ENCODE measurements at regions not wholly inside any gene's neighbourhood (a gene's known extent, or its start where the extent isn't known, plus 50 kb on each side); places are given as distances from the start of the nearest gene placed in this dataset.

DNA sequence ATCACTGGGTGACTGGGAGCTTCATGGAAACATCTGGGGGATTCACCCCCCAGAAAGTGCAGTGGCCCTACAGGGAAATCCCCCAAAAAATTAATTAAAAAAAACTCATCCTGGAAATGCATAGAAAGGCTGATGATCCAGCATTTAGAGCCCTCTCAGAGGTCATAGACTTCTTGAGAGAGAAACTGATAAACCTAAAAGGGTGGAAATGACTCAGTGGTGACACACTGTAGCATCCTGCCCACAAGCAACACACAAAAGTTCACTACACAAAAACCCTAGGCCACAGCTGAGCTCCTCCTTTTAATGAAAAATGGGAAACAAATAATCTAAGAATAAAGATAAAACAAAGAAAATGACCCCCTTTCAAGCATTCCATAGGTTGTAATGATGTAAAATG, 911.5 kb downstream of the GLUD2 start:
- no peak overlapping the region for H3K27ac ChIP-seq (ENCODE audit: low read depth, low read length)
- no peaks in the 10 kb centered on the region for H3K27me3 ChIP-seq (ENCODE audit: control insufficient read depth, low read length)

DNA sequence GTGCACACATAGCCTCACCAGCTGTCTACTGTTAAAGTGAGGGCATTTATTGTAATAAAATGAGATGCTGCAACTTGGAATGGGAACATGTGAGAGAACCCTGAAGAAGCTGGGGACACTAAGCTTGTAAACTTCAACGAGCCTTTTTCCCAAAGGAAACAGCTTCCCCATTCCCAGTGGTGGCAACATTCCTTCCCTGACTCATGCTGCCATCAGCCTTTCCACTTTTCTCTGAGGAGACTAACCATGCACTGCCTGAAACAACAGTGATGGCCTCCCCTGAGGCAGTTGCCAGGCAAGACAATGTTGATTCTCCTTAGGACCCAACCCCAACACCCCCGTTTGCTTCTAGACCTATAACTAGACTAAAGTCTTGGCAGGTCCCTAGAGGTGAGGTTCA, 928.3 kb downstream of the GLUD2 start:
- Histone ChIP-seq H4K20me1 (ENCODE audit: control insufficient read depth, insufficient read depth, low read depth, low read length) (no peaks in the 10 kb centered on the region), H3K9me2 (replicated peaks; ENCODE audit: control insufficient read depth, low read length) (no peaks in the 10 kb centered on the region), H3K27me3 (ENCODE audit: control insufficient read depth, low read length) (no peaks in the 10 kb centered on the region), H3F3A (ENCODE audit: control insufficient read depth, insufficient read depth) (no peaks in the 10 kb centered on the region), H3K4me2 (ENCODE audit: low read length) (no peak overlapping the region), H3K4me1 (ENCODE audit: control insufficient read depth, low read length) (no peaks in the 10 kb centered on the region), H3K27ac (ENCODE audit: low read depth, low read length) (no peak overlapping the region), H3K4me3 (ENCODE audit: low read length) (no peak overlapping the region), H3K79me2 (ENCODE audit: control insufficient read depth, low read length) (no peaks in the 10 kb centered on the region), H3K36me3 (ENCODE audit: control insufficient read depth, low read length) (no peaks in the 10 kb centered on the region), H3K9me3 (ENCODE audit: control insufficient read depth, insufficient read depth, low read length) (no peaks in the 10 kb centered on the region)
- no peak for TF ChIP-seq EZH2phosphoT487 (IDR thresholded peaks at IDR 0.05; ENCODE audit: borderline replicate concordance, low read length)
- TF ChIP-seq, protein P1, sequence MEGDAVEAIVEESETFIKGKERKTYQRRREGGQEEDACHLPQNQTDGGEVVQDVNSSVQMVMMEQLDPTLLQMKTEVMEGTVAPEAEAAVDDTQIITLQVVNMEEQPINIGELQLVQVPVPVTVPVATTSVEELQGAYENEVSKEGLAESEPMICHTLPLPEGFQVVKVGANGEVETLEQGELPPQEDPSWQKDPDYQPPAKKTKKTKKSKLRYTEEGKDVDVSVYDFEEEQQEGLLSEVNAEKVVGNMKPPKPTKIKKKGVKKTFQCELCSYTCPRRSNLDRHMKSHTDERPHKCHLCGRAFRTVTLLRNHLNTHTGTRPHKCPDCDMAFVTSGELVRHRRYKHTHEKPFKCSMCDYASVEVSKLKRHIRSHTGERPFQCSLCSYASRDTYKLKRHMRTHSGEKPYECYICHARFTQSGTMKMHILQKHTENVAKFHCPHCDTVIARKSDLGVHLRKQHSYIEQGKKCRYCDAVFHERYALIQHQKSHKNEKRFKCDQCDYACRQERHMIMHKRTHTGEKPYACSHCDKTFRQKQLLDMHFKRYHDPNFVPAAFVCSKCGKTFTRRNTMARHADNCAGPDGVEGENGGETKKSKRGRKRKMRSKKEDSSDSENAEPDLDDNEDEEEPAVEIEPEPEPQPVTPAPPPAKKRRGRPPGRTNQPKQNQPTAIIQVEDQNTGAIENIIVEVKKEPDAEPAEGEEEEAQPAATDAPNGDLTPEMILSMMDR (IDR thresholded peaks at IDR 0.05; ENCODE audit: low read depth, low read length, poor library complexity, severe bottlenecking): no peak

More for the DNA sequence above, 911.5 kb downstream of the GLUD2 start:
- Histone ChIP-seq H3K4me1 (ENCODE audit: control insufficient read depth, low read length) (no peaks in the 10 kb centered on the region), H3K36me3 (ENCODE audit: control insufficient read depth, low read length) (no peaks in the 10 kb centered on the region), H3K9me3 (ENCODE audit: control insufficient read depth, insufficient read depth, low read length) (no peaks in the 10 kb centered on the region), H3K4me3 (ENCODE audit: low read length) (no peak overlapping the region), H3K4me2 (ENCODE audit: low read length) (no peak overlapping the region), H4K20me1 (ENCODE audit: control insufficient read depth, insufficient read depth, low read depth, low read length) (no peaks in the 10 kb centered on the region), H3K9me2 (replicated peaks; ENCODE audit: control insufficient read depth, low read length) (no peaks in the 10 kb centered on the region), H3K79me2 (ENCODE audit: control insufficient read depth, low read length) (no peaks in the 10 kb centered on the region), H3F3A (ENCODE audit: control insufficient read depth, insufficient read depth) (no peaks in the 10 kb centered on the region)
- TF ChIP-seq, protein P1 (IDR thresholded peaks at IDR 0.05; ENCODE audit: low read depth, low read length, poor library complexity, severe bottlenecking): no peak
- TF ChIP-seq EZH2phosphoT487 (IDR thresholded peaks at IDR 0.05; ENCODE audit: borderline replicate concordance, low read length): no peak

DNA sequence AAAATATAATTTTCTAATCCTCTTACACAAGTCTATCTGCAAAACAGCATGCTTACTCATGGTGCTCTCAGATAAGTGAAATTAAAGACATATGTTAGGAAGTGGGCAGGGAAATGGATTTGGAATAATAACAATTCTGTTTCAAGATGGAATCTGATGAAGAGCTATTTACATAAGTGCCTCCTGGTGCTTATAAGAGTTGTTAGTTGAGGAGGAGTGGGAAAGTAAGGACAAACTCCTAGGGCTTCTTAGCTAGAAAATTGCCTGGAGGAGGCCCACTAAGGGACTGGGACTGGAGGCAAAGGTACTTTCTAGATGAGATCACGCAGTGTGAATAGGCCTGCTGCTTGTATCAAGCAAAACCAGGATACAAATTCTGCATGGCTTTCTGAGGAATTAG, 939.8 kb downstream of the GLUD2 start:
- TF ChIP-seq EZH2phosphoT487 (IDR thresholded peaks at IDR 0.05; ENCODE audit: borderline replicate concordance, low read length): no peak
- TF ChIP-seq, protein P1 (IDR thresholded peaks at IDR 0.05; ENCODE audit: low read depth, low read length, poor library complexity, severe bottlenecking): no peak
- H3K27me3 ChIP-seq (ENCODE audit: control insufficient read depth, low read length): no peaks in the 10 kb centered on the region
- H3K4me2 ChIP-seq (ENCODE audit: low read length): no peak overlapping the region
- H3K4me1 ChIP-seq (ENCODE audit: control insufficient read depth, low read length): no peaks in the 10 kb centered on the region
- no peaks in the 10 kb centered on the region for H3K36me3 ChIP-seq (ENCODE audit: control insufficient read depth, low read length)
- no peak overlapping the region for H3K4me3 ChIP-seq (ENCODE audit: low read length)
- no peaks in the 10 kb centered on the region for H3K9me2 ChIP-seq (replicated peaks; ENCODE audit: control insufficient read depth, low read length)
- no peaks in the 10 kb centered on the region for H3F3A ChIP-seq (ENCODE audit: control insufficient read depth, insufficient read depth)
- H3K27ac ChIP-seq (ENCODE audit: low read depth, low read length): no peak overlapping the region
- no peaks in the 10 kb centered on the region for H4K20me1 ChIP-seq (ENCODE audit: control insufficient read depth, insufficient read depth, low read depth, low read length)
- H3K9me3 ChIP-seq (ENCODE audit: control insufficient read depth, insufficient read depth, low read length): no peaks in the 10 kb centered on the region
- no peaks in the 10 kb centered on the region for H3K79me2 ChIP-seq (ENCODE audit: control insufficient read depth, low read length)

DNA sequence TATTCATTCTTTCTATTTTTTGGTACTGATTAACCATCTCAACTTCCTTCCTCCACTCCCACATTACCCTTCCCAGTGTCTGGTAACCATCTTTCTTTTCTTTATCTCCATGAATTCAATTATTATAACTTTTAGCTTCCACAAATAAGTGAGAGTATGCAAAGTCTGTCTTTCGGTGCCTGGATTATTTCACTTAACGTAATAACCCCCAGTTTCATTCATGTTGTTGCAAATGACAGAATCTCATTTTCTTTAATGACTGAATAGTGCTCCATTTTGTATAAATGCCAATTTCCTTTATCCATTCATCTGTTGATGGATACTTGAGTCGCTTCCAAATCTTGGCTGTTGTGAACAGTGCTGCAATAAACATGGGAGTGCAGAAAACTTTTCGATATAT, 940.4 kb downstream of the GLUD2 start:
- no peak overlapping the region for H3K27ac ChIP-seq (ENCODE audit: low read depth, low read length)
- H3F3A ChIP-seq (ENCODE audit: control insufficient read depth, insufficient read depth): no peaks in the 10 kb centered on the region
- H3K9me3 ChIP-seq (ENCODE audit: control insufficient read depth, insufficient read depth, low read length): no peaks in the 10 kb centered on the region
- H3K4me3 ChIP-seq (ENCODE audit: low read length): no peak overlapping the region
- no peak overlapping the region for H3K4me2 ChIP-seq (ENCODE audit: low read length)
- H4K20me1 ChIP-seq (ENCODE audit: control insufficient read depth, insufficient read depth, low read depth, low read length): no peaks in the 10 kb centered on the region
- H3K4me1 ChIP-seq (ENCODE audit: control insufficient read depth, low read length): no peaks in the 10 kb centered on the region
- no peaks in the 10 kb centered on the region for H3K79me2 ChIP-seq (ENCODE audit: control insufficient read depth, low read length)
- no peaks in the 10 kb centered on the region for H3K9me2 ChIP-seq (replicated peaks; ENCODE audit: control insufficient read depth, low read length)
- no peak for TF ChIP-seq EZH2phosphoT487 (IDR thresholded peaks at IDR 0.05; ENCODE audit: borderline replicate concordance, low read length)
- TF ChIP-seq, protein P1 (IDR thresholded peaks at IDR 0.05; ENCODE audit: low read depth, low read length, poor library complexity, severe bottlenecking): no peak
- no peaks in the 10 kb centered on the region for H3K27me3 ChIP-seq (ENCODE audit: control insufficient read depth, low read length)
- no peaks in the 10 kb centered on the region for H3K36me3 ChIP-seq (ENCODE audit: control insufficient read depth, low read length)
